Neural cell (in vitro differentiated cells): ENCODE measurements at regions not wholly inside any gene's neighbourhood (a gene's known extent, or its start where the extent isn't known, plus 50 kb on each side); places are given as distances from the start of the nearest gene placed in this dataset.

Source experiments
- H2AFZ ChIP-seq: fragments of 200-600, 300-800 bp; sonication (generic), shearing (Covaris generic); 2 replicates; pipeline ENCODE4 v1.6.0; 2014; ENCODE audit warnings: low read depth, mild to moderate bottlenecking, antibody characterized with exemption, low read length, moderate library complexity
- H3F3A ChIP-seq: fragments of 200-600 bp; shearing (Covaris generic); 2 replicates; pipeline ENCODE4 v1.6.1; 2016; ENCODE audit warnings: mild to moderate bottlenecking, moderate library complexity, mixed read lengths, antibody characterized with exemption, low read length; ENCODE audit not compliant: insufficient read depth, poor library complexity, severe bottlenecking
- H3K27ac ChIP-seq: fragments of 200-600, 300-800 bp; sonication (generic), shearing (Covaris generic); 2 replicates; pipeline ENCODE4 v1.5.1; 2014; ENCODE audit warnings: mild to moderate bottlenecking, low read length, moderate library complexity
- H3K27me3 ChIP-seq: fragments of 300-800, 200-600 bp; sonication (generic), shearing (Covaris generic); 2 replicates; pipeline ENCODE4 v1.6.0; 2014; ENCODE audit warnings: mild to moderate bottlenecking, low read depth, low read length, moderate library complexity; ENCODE audit not compliant: insufficient read depth
- H3K36me3 ChIP-seq: fragments of 300-800, 200-600 bp; sonication (generic), shearing (Covaris generic); 2 replicates; pipeline ENCODE4 v1.5.1; 2014; ENCODE audit warnings: mild to moderate bottlenecking, antibody characterized with exemption, low read length, moderate library complexity; ENCODE audit not compliant: insufficient read depth
- H3K4me2 ChIP-seq: fragments of 300-800, 200-600 bp; sonication (generic), shearing (Covaris generic); 2 replicates; pipeline ENCODE4 v1.6.0; 2014; ENCODE audit warnings: mild to moderate bottlenecking, low read length
- H3K4me3 ChIP-seq: fragments of 300-800, 200-600 bp; sonication (generic), shearing (Covaris generic); 2 replicates; pipeline ENCODE4 v1.5.1; 2014; ENCODE audit warnings: mild to moderate bottlenecking, low read length, moderate library complexity
- H3K79me2 ChIP-seq: fragments of 200-600 bp; shearing (Covaris generic); replicated peaks from 2 replicates; pipeline ENCODE4 v1.6.0; 2014; ENCODE audit warnings: mild to moderate bottlenecking, low read length, moderate library complexity; ENCODE audit not compliant: insufficient read depth
- H3K9ac ChIP-seq: fragments of 300-800, 200-600 bp; sonication (generic), shearing (Covaris generic); 2 replicates; pipeline ENCODE4 v1.6.1; 2016; ENCODE audit warnings: mild to moderate bottlenecking, low read length, mixed read lengths
- H3K9me2 ChIP-seq: fragments of 200-600 bp; shearing (Covaris generic); 2 replicates; pipeline ENCODE4 v1.6.1; 2016; ENCODE audit warnings: mild to moderate bottlenecking, low read length, mixed read lengths; ENCODE audit not compliant: insufficient read depth
- H3K9me3 ChIP-seq: fragments of 200-600, 300-800 bp; sonication (generic), shearing (Covaris generic); 2 replicates; pipeline ENCODE4 v1.6.1; 2016; ENCODE audit warnings: mild to moderate bottlenecking, mixed run types, low read length, moderate library complexity, mixed read lengths
- H4K20me1 ChIP-seq: fragments of 200-600 bp; shearing (Covaris generic); 2 replicates; pipeline ENCODE4 v1.6.1; 2016; ENCODE audit warnings: mild to moderate bottlenecking, mixed run types; ENCODE audit not compliant: insufficient read depth
- CTCF ChIP-seq: fragments of 450-650 bp; IDR thresholded peaks from 2 replicates; pipeline ENCODE4 v1.5.1; 2014; ENCODE audit warnings: antibody characterized with exemption, mild to moderate bottlenecking, moderate library complexity; ENCODE audit not compliant: poor library complexity, severe bottlenecking
- EP300 ChIP-seq: fragments of 450-650 bp; conservative IDR thresholded peaks from 2 replicates; pipeline ENCODE4 v1.6.1; 2014; ENCODE audit warnings: antibody characterized with exemption, mild to moderate bottlenecking, moderate library complexity; ENCODE audit not compliant: poor library complexity, severe bottlenecking
- EZH2 ChIP-seq: fragments of 200-600, 300-800 bp; shearing (Covaris generic), sonication (generic); IDR thresholded peaks from 2 replicates; pipeline ENCODE4 v1.6.1; 2014; ENCODE audit warnings: antibody characterized with exemption, low read length, borderline replicate concordance, mild to moderate bottlenecking; ENCODE audit not compliant: insufficient read depth, poor library complexity, severe bottlenecking
- MXI1 ChIP-seq: fragments of 450-650 bp; conservative IDR thresholded peaks from 2 replicates; pipeline ENCODE4 v1.6.1; 2014; ENCODE audit warnings: antibody characterized with exemption, mild to moderate bottlenecking; ENCODE audit not compliant: poor library complexity, severe bottlenecking
- POLR2AphosphoS5 ChIP-seq: IDR thresholded peaks from 2 replicates; pipeline ENCODE4 v1.6.1; 2012
- RAD21 ChIP-seq: fragments of 450-650 bp; conservative IDR thresholded peaks from 2 replicates; pipeline ENCODE4 v1.6.1; 2014; ENCODE audit warnings: antibody characterized with exemption, mild to moderate bottlenecking, moderate library complexity
- SMC3 ChIP-seq: fragments of 450-650 bp; conservative IDR thresholded peaks from 2 replicates; pipeline ENCODE4 v1.6.1; 2014; ENCODE audit warnings: antibody characterized with exemption, mild to moderate bottlenecking, moderate library complexity; ENCODE audit not compliant: poor library complexity
- TAF1 ChIP-seq: IDR thresholded peaks from 2 replicates; pipeline ENCODE4 v1.6.1; 2012; ENCODE audit warnings: low read depth
- TF ChIP-seq, protein P1 (sequence below): IDR thresholded peaks from 2 replicates; pipeline ENCODE4 v1.6.1; 2012; ENCODE audit warnings: borderline replicate concordance

DNA sequence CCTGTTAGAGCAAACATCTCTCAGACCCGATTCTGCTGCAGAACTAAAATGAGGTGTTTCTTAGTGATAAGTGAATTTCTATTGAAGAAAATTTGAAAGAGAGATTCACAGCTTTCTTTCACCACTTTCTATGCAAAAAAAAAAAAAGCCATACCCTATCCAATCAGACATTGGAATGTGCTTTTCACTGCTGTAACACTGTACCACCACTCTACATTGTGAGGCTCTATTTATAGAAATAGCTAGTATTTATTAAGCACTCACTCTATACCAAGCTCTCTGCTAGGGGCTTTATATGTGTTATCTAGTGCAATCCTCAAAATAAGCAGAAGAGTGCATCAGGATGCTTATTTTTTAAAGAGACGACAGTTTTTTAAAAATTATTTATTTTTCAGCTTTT is 580.6 kb upstream of the VRK2 start:
- Histone ChIP-seq H3K79me2 (no peaks in the 10 kb centered on the region), H3K4me2 (peak overlapping the region; percentile 10), H2AFZ (no peak overlapping the region), H4K20me1 (no peaks in the 10 kb centered on the region), H3K9me2 (no peaks in the 10 kb centered on the region), H3K4me3 (no peak overlapping the region), H3K27ac (peak overlapping the region; percentile 62), H3K36me3 (no peaks in the 10 kb centered on the region), H3K27me3 (no peaks in the 10 kb centered on the region), H3F3A (no peaks in the 10 kb centered on the region), H3K9ac (peak overlapping the region; percentile 28), H3K9me3 (no peaks in the 10 kb centered on the region)
- TF ChIP-seq TAF1 (no peak), EP300 (no peak), MXI1 (no peak), CTCF (peak; percentile 15), POLR2AphosphoS5 (peak; percentile 26)
- TF ChIP-seq, protein P1, sequence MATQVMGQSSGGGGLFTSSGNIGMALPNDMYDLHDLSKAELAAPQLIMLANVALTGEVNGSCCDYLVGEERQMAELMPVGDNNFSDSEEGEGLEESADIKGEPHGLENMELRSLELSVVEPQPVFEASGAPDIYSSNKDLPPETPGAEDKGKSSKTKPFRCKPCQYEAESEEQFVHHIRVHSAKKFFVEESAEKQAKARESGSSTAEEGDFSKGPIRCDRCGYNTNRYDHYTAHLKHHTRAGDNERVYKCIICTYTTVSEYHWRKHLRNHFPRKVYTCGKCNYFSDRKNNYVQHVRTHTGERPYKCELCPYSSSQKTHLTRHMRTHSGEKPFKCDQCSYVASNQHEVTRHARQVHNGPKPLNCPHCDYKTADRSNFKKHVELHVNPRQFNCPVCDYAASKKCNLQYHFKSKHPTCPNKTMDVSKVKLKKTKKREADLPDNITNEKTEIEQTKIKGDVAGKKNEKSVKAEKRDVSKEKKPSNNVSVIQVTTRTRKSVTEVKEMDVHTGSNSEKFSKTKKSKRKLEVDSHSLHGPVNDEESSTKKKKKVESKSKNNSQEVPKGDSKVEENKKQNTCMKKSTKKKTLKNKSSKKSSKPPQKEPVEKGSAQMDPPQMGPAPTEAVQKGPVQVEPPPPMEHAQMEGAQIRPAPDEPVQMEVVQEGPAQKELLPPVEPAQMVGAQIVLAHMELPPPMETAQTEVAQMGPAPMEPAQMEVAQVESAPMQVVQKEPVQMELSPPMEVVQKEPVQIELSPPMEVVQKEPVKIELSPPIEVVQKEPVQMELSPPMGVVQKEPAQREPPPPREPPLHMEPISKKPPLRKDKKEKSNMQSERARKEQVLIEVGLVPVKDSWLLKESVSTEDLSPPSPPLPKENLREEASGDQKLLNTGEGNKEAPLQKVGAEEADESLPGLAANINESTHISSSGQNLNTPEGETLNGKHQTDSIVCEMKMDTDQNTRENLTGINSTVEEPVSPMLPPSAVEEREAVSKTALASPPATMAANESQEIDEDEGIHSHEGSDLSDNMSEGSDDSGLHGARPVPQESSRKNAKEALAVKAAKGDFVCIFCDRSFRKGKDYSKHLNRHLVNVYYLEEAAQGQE: peak; percentile 19

DNA sequence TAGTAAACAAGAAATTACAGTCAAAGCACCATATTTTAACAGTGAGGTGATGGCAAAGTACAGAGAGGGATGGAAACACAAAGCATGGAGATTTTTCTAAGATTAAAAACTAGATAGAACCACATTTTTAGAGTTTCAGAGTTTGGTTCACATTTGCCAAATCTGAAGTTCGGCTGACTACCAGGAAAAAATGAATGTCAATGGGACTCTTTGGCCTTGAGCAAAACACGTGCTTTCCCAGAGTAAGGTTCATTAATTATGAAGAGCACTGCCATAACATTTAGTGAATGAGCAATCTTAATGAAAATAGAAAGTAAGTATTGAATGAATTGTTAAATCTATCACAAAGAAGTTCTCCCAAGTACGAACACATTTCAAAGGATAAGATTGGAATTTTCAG is 571.2 kb upstream of the VRK2 start:
- H3K4me2 ChIP-seq: no peak overlapping the region
- no peaks in the 10 kb centered on the region for H3F3A ChIP-seq
- TF ChIP-seq POLR2AphosphoS5 (no peak), SMC3 (no peak), EZH2 (no peak), CTCF (no peak), TAF1 (no peak), EP300 (no peak), RAD21 (no peak), MXI1 (no peak)
- TF ChIP-seq, protein P1: no peak
- H3K27me3 ChIP-seq: no peaks in the 10 kb centered on the region
- no peak overlapping the region for H3K4me3 ChIP-seq
- H3K27ac ChIP-seq: no peak overlapping the region
- H3K9me3 ChIP-seq: no peaks in the 10 kb centered on the region
- H2AFZ ChIP-seq: no peak overlapping the region
- no peaks in the 10 kb centered on the region for H3K79me2 ChIP-seq
- no peaks in the 10 kb centered on the region for H3K9me2 ChIP-seq
- no peaks in the 10 kb centered on the region for H4K20me1 ChIP-seq
- no peak overlapping the region for H3K9ac ChIP-seq
- no peaks in the 10 kb centered on the region for H3K36me3 ChIP-seq
